Urinary bladder (tissue), 3 donors: ENCODE measurements at regions not wholly inside any gene's neighbourhood (a gene's known extent, or its start where the extent isn't known, plus 50 kb on each side); places are given as distances from the start of the nearest gene placed in this dataset.
"Not testable (repeated sequence)": the region's sequence is repeated elsewhere in the genome, so short reads cannot be mapped to it uniquely, and the experiment has no call there.

ENCODE experiments used
- DNase-seq: peaks from one replicate; pipeline ENCODE4 v3.0.0-alpha.2; 2015; ENCODE audit errors: extremely low spot score
- H3K27ac ChIP-seq: one replicate; pipeline ENCODE4 v1.5.1; 2013; ENCODE audit warnings: low read depth, mild to moderate bottlenecking, moderate library complexity
- H3K36me3 ChIP-seq: one replicate; pipeline ENCODE4 v1.6.1; 2013; ENCODE audit warnings: mild to moderate bottlenecking, moderate library complexity; ENCODE audit not compliant: insufficient read depth
- H3K4me1 ChIP-seq: one replicate; pipeline ENCODE4 v1.6.1; 2013; ENCODE audit warnings: mild to moderate bottlenecking, moderate library complexity; ENCODE audit not compliant: insufficient read depth
- H3K4me3 ChIP-seq: one replicate; pipeline ENCODE4 v1.5.1; 2013; ENCODE audit warnings: low read depth, low read length
- WGBS: extraction: QIAGEN DNeasy Blood & Tissue Kit; methylation state at CpG from one replicate; pipeline ENCODE4 v1.1.7; 2013; 5-methylcytosine and 5-hydroxymethylcytosine counted together
- donor health status: healthy with polysubstance abuse.
- donor health status: healthy.

GRCh38 chr6:115579565-115579964 lies 481.1 kb downstream of the FRK start:
- H3K36me3 ChIP-seq, H3K27ac ChIP-seq, DNase-seq, H3K4me1 ChIP-seq, H3K4me3 ChIP-seq: not testable (repeated sequence)
- WGBS = 27% methylated on average over 2 of the region's 2 CpGs

- WGBS = 72% methylated on average over 2 of the region's 2 CpGs
- no peak overlapping the region for H3K4me3 ChIP-seq
These were observed 483.4 kb downstream of the FRK start for GRCh38 chr6:115577270-115577669.

GRCh38 chr6:115575285-115575684 lies 485.4 kb downstream of the FRK start:
- no peak overlapping the region for H3K27ac ChIP-seq
- no peaks in the 10 kb centered on the region for H3K36me3 ChIP-seq
- WGBS = 84% methylated on average over 1 of the region's 1 CpG
- H3K4me3 ChIP-seq = no peak overlapping the region
- H3K4me1 ChIP-seq = no peaks in the 10 kb centered on the region
- DNase-seq = no peak

More at GRCh38 chr6:115577270-115577669, 483.4 kb downstream of the FRK start:
- H3K4me1 ChIP-seq = no peaks in the 10 kb centered on the region
- no peaks in the 10 kb centered on the region for H3K36me3 ChIP-seq
- H3K27ac ChIP-seq = no peak overlapping the region
- no peak for DNase-seq

- Histone ChIP-seq H3K27ac (no peak overlapping the region), H3K36me3 (no peaks in the 10 kb centered on the region), H3K4me3 (no peak overlapping the region), H3K4me1 (no peaks in the 10 kb centered on the region)
- WGBS = 63% methylated on average over 2 of the region's 2 CpGs
- no peak for DNase-seq
These were observed 486.8 kb downstream of the FRK start for GRCh38 chr6:115573861-115574260.

- 22% methylated on average over 2 of the region's 2 CpGs for WGBS
- Histone ChIP-seq H3K27ac (no peak overlapping the region), H3K4me3 (no peak overlapping the region), H3K36me3 (no peaks in the 10 kb centered on the region), H3K4me1 (no peaks in the 10 kb centered on the region)
- no peak for DNase-seq
These were observed 490.4 kb downstream of the FRK start for GRCh38 chr6:115570331-115570730.

- Histone ChIP-seq H3K4me3 (no peak overlapping the region), H3K27ac (no peak overlapping the region), H3K4me1 (no peaks in the 10 kb centered on the region), H3K36me3 (no peaks in the 10 kb centered on the region)
- WGBS = 80% methylated on average over 4 of the region's 4 CpGs
- DNase-seq = no peak
These were observed 506.6 kb downstream of the FRK start for GRCh38 chr6:115554060-115554459.

- no peak overlapping the region for H3K4me3 ChIP-seq
- no peaks in the 10 kb centered on the region for H3K36me3 ChIP-seq
- H3K27ac ChIP-seq = no peak overlapping the region
- no peaks in the 10 kb centered on the region for H3K4me1 ChIP-seq
- WGBS = 11% methylated on average over 3 of the region's 3 CpGs
- DNase-seq = peak; percentile 0
These were observed 509.2 kb downstream of the FRK start for GRCh38 chr6:115551527-115551926.

- 85% methylated on average over 3 of the region's 3 CpGs for WGBS
- Histone ChIP-seq H3K36me3 (no peaks in the 10 kb centered on the region), H3K4me1 (no peaks in the 10 kb centered on the region), H3K4me3 (no peak overlapping the region), H3K27ac (no peak overlapping the region)
- no peak for DNase-seq
These were observed 515.1 kb downstream of the FRK start for GRCh38 chr6:115545672-115545986.

- 84% methylated on average over 23 of the region's 23 CpGs for WGBS
- DNase-seq = no peak
- Histone ChIP-seq H3K4me3 (no peak overlapping the region), H3K4me1 (no peaks in the 10 kb centered on the region), H3K36me3 (no peaks in the 10 kb centered on the region), H3K27ac (no peak overlapping the region)
These were observed 515.7 kb downstream of the FRK start for GRCh38 chr6:115544765-115545671.

GRCh38 chr6:115540077-115540869 lies 520.4 kb downstream of the FRK start:
- no peaks in the 10 kb centered on the region for H3K4me1 ChIP-seq
- 90% methylated on average over 1 of the region's 1 CpG for WGBS

GRCh38 chr6:115539531-115539930 lies 521.2 kb downstream of the FRK start:
- DNase-seq = peak; percentile 43
- no peak overlapping the region for H3K4me3 ChIP-seq
- no peaks in the 10 kb centered on the region for H3K4me1 ChIP-seq
- H3K36me3 ChIP-seq = no peaks in the 10 kb centered on the region
- 87% methylated on average over 6 of the region's 6 CpGs for WGBS
- no peak overlapping the region for H3K27ac ChIP-seq

More at GRCh38 chr6:115540077-115540869, 520.4 kb downstream of the FRK start:
- no peaks in the 10 kb centered on the region for H3K36me3 ChIP-seq
- no peak overlapping the region for H3K27ac ChIP-seq
- DNase-seq = no peak
- no peak overlapping the region for H3K4me3 ChIP-seq

- DNase-seq = no peak
- Histone ChIP-seq H3K36me3 (no peaks in the 10 kb centered on the region), H3K27ac (no peak overlapping the region), H3K4me1 (no peaks in the 10 kb centered on the region), H3K4me3 (no peak overlapping the region)
- 53% methylated on average over 2 of the region's 2 CpGs for WGBS
These were observed 535.9 kb downstream of the FRK start for GRCh38 chr6:115524821-115525220.

- DNase-seq, H3K27ac ChIP-seq, H3K36me3 ChIP-seq, H3K4me3 ChIP-seq, H3K4me1 ChIP-seq: not testable (repeated sequence)
- 80% methylated on average over 3 of the region's 3 CpGs for WGBS
These were observed 538.9 kb downstream of the FRK start for GRCh38 chr6:115521747-115522146.

- Histone ChIP-seq H3K36me3 (no peaks in the 10 kb centered on the region), H3K4me3 (no peak overlapping the region), H3K27ac (no peak overlapping the region), H3K4me1 (no peaks in the 10 kb centered on the region)
- WGBS = 73% methylated on average over 4 of the region's 4 CpGs
- no peak for DNase-seq
These were observed 546.0 kb downstream of the FRK start for GRCh38 chr6:115514656-115515055.
